Calu3 (cell line): ENCODE measurements at regions not wholly inside any gene's neighbourhood (a gene's known extent, or its start where the extent isn't known, plus 50 kb on each side); places are given as distances from the start of the nearest gene placed in this dataset.

Experiments
- BruUV-seq: library from RNA; stranded (reverse); fragments of 400-500 nt; replicated peaks from 2 replicates; lab custom pipeline; 2021; lab: Mats Ljungman, UMichigan
- CTCF ChIA-PET: fragments of 300-600 bp; sonication (Branson Sonifier 250); formaldehyde crosslinking; loops from one replicate; lab custom pipeline; 2022; ENCODE audit warnings: antibody characterized with exemption; lab: Charles Lee
- DNase-seq: peaks from one replicate; pipeline ENCODE4 v3.0.0; 2022
- H3K27ac Mint-ChIP-seq: one replicate; pipeline ENCODE4 v1.8.0; 2022; ENCODE audit warnings: mixed read lengths; ENCODE audit not compliant: unreplicated experiment
- H3K27me3 Mint-ChIP-seq: one replicate; pipeline ENCODE4 v1.8.0; 2022; ENCODE audit warnings: mixed read lengths; ENCODE audit not compliant: unreplicated experiment
- H3K36me3 Mint-ChIP-seq: one replicate; pipeline ENCODE4 v1.8.0; 2022; ENCODE audit warnings: mild to moderate bottlenecking, moderate library complexity, mixed read lengths; ENCODE audit not compliant: insufficient read depth, unreplicated experiment
- H3K4me1 Mint-ChIP-seq: one replicate; pipeline ENCODE4 v1.8.0; 2022; ENCODE audit warnings: mild to moderate bottlenecking, low read depth, mixed read lengths; ENCODE audit not compliant: unreplicated experiment
- H3K4me3 Mint-ChIP-seq: one replicate; pipeline ENCODE4 v1.8.0; 2022; ENCODE audit warnings: mild to moderate bottlenecking, low read depth, moderate library complexity, mixed read lengths; ENCODE audit not compliant: unreplicated experiment
- H3K9me3 Mint-ChIP-seq: one replicate; pipeline ENCODE4 v1.8.0; 2022; ENCODE audit warnings: low read depth, mixed read lengths; ENCODE audit not compliant: unreplicated experiment
- intact Hi-C: fragments of 100-400 bp; cut with micrococcal nuclease; formaldehyde crosslinking; loops from one replicate; pipeline ENCODE4 v1.10.0; 2022; ENCODE audit not compliant: unreplicated experiment
- TF ChIP-seq, protein P1 (sequence below): fragments of 200-600 bp; IDR thresholded peaks from one replicate; pipeline ENCODE4 v1.8.0; 2022; ENCODE audit warnings: antibody characterized with exemption; ENCODE audit not compliant: unreplicated experiment

DNA sequence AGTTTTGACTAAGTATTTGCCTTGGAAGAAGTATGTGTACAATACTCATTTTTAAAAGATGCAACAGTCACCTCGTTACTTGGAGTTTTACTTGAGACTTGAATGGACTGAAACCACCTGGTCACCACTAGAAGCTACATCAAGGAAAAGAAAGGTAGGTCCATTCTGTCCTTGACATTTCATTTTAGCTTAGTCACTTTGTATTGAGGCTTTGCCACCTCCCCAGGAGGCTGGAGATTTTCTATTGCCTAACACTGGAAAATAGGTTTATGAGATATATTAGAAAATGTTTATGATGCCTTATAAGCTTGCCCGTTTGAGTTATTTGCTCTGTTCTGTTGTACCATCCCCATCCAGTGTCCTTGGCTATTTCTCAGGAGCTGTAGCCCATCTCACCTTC is 107.9 kb upstream of the ETAA1 start:
- Mint-ChIP-seq H3K9me3 (peaks cover 7% of the 10 kb centered on the region), H3K27me3 (no peaks in the 10 kb centered on the region), H3K4me3 (peak overlapping the region; percentile 55), H3K36me3 (peaks cover 40% of the 10 kb centered on the region), H3K27ac (peak overlapping the region; percentile 97), H3K4me1 (peaks cover 71% of the 10 kb centered on the region)
- no peak for DNase-seq
- intact Hi-C loops, result no loop called here
- CTCF ChIA-PET, result interaction anchor here (1.1 kb wide), 1 partner anchor 52 kb away, joined by 3 read pairs; no protein-coding TSS in a partner anchor
- BruUV-seq, result no TSS peak
- TF ChIP-seq, protein P1, sequence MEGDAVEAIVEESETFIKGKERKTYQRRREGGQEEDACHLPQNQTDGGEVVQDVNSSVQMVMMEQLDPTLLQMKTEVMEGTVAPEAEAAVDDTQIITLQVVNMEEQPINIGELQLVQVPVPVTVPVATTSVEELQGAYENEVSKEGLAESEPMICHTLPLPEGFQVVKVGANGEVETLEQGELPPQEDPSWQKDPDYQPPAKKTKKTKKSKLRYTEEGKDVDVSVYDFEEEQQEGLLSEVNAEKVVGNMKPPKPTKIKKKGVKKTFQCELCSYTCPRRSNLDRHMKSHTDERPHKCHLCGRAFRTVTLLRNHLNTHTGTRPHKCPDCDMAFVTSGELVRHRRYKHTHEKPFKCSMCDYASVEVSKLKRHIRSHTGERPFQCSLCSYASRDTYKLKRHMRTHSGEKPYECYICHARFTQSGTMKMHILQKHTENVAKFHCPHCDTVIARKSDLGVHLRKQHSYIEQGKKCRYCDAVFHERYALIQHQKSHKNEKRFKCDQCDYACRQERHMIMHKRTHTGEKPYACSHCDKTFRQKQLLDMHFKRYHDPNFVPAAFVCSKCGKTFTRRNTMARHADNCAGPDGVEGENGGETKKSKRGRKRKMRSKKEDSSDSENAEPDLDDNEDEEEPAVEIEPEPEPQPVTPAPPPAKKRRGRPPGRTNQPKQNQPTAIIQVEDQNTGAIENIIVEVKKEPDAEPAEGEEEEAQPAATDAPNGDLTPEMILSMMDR, result no peak

DNA sequence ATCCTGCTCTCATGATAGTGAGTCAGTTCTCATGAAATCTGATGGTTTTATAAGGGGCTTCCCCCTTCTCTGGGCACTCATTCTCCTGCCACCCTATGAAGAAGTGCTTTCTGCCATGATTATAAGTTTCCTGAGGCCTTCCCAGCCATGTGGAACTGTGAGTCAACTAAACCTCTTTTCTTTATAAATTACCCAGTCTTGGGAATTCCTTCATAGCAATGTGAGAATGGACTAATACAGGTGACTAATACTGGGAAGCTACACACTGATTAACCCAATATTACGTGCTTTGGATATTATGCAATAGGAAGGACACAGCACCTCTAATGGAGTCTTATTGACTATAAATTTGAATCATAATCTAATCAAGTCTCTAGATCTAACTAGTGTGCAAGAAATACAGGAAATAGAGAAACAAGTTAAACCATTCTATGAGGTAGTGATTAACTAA is 107.2 kb upstream of the ETAA1 start:
- peaks cover 65% of the 10 kb centered on the region for H3K4me1 Mint-ChIP-seq
- intact Hi-C loops, result loop anchor here (1.0 to 10.0 kb wide), 9 partner anchors 31 to 855 kb away; partner anchors contain the start of genes ETAA1 and MEIS1
- no TSS peak for BruUV-seq
- peak; percentile 46 for DNase-seq
- peaks cover 7% of the 10 kb centered on the region for H3K9me3 Mint-ChIP-seq
- TF ChIP-seq, protein P1, result no peak
- H3K27me3 Mint-ChIP-seq, result no peaks in the 10 kb centered on the region
- CTCF ChIA-PET, result interaction anchor here (0.9 to 1.3 kb wide), 3 partner anchors 53 to 361 kb away, joined by 3 read pairs; no protein-coding TSS in a partner anchor
- peak overlapping the region; percentile 97 for H3K27ac Mint-ChIP-seq
- peak overlapping the region; percentile 55 for H3K4me3 Mint-ChIP-seq
- H3K36me3 Mint-ChIP-seq, result peaks cover 40% of the 10 kb centered on the region

DNA sequence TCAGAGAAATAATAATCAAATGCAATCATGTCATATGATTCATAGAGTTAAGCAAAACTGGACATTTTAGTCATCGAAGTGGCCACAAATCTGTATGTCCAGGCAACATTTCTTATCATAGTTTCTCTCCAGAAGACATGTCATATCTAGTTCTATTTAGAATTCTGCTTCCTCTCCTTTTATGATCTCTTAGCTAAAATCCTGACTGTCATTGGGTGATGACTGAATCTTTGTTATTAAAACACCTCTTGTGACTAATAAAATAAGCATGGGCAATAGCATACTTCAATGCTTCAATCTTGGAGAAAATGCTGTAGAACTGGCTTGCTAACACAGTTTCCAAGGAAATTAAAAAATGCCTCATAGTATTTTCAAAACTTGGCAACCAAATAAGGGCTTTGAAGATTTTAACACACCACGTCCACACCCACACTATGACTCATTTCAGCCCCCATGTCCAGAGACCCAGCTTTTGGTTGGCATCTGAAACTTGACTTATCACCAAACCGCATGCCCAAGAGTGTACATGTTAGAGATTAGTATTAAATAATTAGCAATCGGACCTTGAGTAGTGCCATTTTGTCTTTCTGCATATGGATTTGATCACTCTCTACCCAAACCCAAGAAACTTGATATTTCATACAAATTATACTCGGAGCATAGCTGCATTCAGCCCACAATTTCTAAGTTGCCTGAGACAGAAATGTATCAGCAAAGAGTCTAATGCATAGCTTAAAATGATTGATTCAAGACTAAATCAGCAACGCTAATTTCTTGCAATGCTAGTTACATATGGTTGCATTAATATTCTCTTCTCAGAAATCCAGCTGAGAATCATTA is 106.5 kb upstream of the ETAA1 start:
- peaks cover 5% of the 10 kb centered on the region for H3K9me3 Mint-ChIP-seq
- peaks cover 66% of the 10 kb centered on the region for H3K4me1 Mint-ChIP-seq
- peak; percentile 72 for DNase-seq
- H3K36me3 Mint-ChIP-seq, result peaks cover 40% of the 10 kb centered on the region
- peak overlapping the region; percentile 55 for H3K4me3 Mint-ChIP-seq
- TSS peak; percentile 58 for BruUV-seq
- TF ChIP-seq, protein P1, result no peak
- H3K27me3 Mint-ChIP-seq, result no peaks in the 10 kb centered on the region
- intact Hi-C loops, result loop anchor here (1.0 to 10.0 kb wide), 9 partner anchors 31 to 856 kb away; partner anchors contain the start of genes ETAA1 and MEIS1
- CTCF ChIA-PET, result interaction anchor here (0.5 to 1.3 kb wide), 4 partner anchors 54 to 861 kb away, joined by 3 read pairs; no protein-coding TSS in a partner anchor
- peak overlapping the region; percentile 97 for H3K27ac Mint-ChIP-seq

DNA sequence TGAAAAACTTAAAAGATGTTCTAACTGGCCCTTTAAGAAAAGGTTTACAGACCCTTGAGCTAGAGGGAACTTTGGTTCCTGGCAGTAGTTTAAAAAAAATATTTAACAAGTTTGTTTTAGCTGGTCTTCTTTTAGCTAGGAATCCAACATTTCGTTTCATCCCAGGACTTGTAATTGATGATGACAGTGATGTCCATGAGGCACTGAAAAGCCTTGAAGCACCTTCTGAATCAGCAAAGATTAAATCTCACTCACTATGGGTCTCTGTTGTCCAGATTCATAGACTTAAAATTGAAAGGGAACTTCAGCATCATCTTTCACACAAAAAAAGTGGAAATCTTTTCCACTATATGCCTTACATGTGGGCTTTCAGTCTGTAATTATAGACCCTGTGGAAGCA is 102.9 kb upstream of the ETAA1 start:
- no peak overlapping the region for H3K27ac Mint-ChIP-seq
- H3K9me3 Mint-ChIP-seq, result no peaks in the 10 kb centered on the region
- no peaks in the 10 kb centered on the region for H3K27me3 Mint-ChIP-seq
- H3K4me1 Mint-ChIP-seq, result peaks cover 61% of the 10 kb centered on the region
- no TSS peak for BruUV-seq
- peaks cover 18% of the 10 kb centered on the region for H3K36me3 Mint-ChIP-seq
- DNase-seq, result no peak
- H3K4me3 Mint-ChIP-seq, result no peak overlapping the region
- TF ChIP-seq, protein P1, result no peak
- CTCF ChIA-PET, result no interaction called here
- intact Hi-C loops, result loop anchor here (5.0 to 10.0 kb wide), 4 partner anchors 103 to 859 kb away; partner anchors contain the start of genes ETAA1 and MEIS1
